ENCODE measurements at regions not wholly inside any gene's neighbourhood (a gene's known extent, or its start where the extent isn't known, plus 50 kb on each side); places are given as distances from the start of the nearest gene placed in this dataset.
A peak's percentile ranks its signal among the peaks of the same experiment; 100 is the strongest.

GRCh38 chr5:118033686-118034338, 954.5 kb downstream of the DTWD2 start:
- no peak overlapping the region for H3K27ac ChIP-seq
- TF ChIP-seq CTCF (IDR thresholded peaks at IDR 0.05), result no peak
- TF ChIP-seq ZFX (IDR thresholded peaks at IDR 0.05; ENCODE audit: borderline replicate concordance), result no peak

DNA sequence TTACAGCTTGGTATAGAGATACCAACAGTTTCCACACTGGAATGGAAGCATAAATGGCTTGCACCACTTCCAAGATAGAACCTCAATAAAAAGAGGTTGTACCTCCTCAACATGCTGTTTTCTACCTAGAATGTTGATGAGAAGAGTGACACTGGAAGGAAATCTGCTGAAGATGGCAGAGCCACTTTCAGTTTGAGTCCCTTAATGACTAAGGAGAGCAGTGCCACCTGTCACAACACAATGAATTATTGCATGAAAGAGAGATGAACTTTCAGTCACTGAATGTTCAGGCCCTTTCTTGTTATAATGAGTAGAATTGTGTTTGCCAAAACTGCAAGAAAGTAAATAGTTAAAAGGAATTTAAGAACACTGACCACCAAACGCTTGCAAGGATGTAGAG, 958.5 kb downstream of the DTWD2 start:
- TF ChIP-seq ZFX (IDR thresholded peaks at IDR 0.05; ENCODE audit: borderline replicate concordance) (no peak), CTCF (IDR thresholded peaks at IDR 0.05) (no peak)
- peak overlapping the region; percentile 31 for H3K27ac ChIP-seq

DNA sequence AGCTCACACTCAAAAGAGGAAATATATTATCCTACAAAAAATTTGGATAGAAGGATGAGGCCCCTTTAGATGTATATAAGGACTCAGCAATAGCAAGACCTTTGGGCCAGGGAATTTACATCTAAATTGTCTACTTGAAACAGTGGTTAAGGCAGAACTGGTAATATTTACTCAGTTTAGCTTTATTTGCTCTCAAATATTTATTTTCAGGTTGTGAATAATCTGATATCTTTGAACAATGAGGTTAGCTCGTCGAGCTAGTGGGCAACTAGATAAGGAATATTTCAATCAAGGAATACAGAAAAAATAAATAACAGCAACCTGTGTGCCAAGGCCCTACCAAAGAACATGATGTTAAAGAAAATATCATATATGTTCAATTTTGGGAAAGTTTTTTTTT, 966.3 kb downstream of the DTWD2 start:
- peak overlapping the region; percentile 46 for H3K27ac ChIP-seq
- TF ChIP-seq CTCF (IDR thresholded peaks at IDR 0.05), result no peak
- no peak for TF ChIP-seq ZFX (IDR thresholded peaks at IDR 0.05; ENCODE audit: borderline replicate concordance)

DNA sequence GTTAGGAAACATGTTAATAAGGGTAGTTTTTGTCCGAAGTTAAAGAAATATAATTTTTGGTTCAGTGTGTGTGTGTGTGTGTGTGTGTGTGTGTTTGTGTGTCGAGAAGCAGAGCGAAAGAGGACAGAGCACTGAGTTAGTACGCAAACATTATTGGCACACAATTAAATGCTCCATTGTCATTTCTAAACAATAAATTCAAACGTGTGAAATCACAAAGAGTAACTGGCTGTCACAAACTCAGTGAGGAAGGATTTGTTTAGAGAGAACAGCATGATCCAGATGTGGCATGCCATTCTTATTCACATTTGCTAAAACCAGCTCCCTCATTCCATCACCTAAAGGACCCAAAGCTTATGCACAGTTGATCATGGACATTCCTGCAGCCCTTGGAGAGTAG, 970.8 kb downstream of the DTWD2 start:
- H3K27ac ChIP-seq, result no peak overlapping the region
- TF ChIP-seq CTCF (IDR thresholded peaks at IDR 0.05), result no peak
- no peak for TF ChIP-seq ZFX (IDR thresholded peaks at IDR 0.05; ENCODE audit: borderline replicate concordance)

DNA sequence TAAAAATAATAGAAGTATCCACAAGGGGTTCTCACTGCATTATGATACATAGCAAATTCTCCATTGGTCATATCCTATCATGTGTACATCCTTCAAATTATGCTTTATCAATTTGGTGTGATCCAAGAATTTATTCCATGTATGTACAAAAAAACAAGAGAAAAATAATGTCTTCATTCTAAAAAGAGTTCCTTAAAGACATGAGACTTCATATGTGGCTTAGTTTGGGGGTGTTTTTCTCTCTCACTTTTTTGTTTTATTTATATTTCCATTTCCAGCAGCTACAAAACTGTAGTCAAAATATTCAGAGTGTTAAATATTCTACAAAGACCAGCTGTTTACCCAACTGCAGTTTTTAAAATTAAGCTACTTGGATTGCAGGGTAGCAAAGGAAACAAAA, 972.0 kb downstream of the DTWD2 start:
- H3K27ac ChIP-seq, result no peak overlapping the region
- TF ChIP-seq CTCF (IDR thresholded peaks at IDR 0.05) (no peak), ZFX (IDR thresholded peaks at IDR 0.05; ENCODE audit: borderline replicate concordance) (no peak)

DNA sequence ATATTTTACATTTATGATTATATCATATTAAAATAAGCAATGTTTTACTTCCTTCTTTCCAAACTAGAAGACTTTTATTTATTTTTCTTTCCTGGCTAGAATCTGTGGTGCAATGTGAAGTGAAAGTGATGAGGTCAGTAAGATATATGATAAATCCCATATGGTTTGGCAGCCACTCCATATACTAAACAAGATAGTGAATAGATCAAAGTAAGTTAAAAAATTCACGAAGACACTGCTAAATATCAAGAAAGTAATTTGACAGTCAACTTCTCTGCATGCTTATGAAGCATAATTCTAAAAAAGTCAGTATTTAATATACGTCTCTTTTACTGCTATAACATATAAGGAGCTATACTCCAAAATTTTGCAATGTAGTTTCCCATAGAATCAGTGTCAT, 972.8 kb downstream of the DTWD2 start:
- H3K27ac ChIP-seq, result no peak overlapping the region
- no peak for TF ChIP-seq ZFX (IDR thresholded peaks at IDR 0.05; ENCODE audit: borderline replicate concordance)
- no peak for TF ChIP-seq CTCF (IDR thresholded peaks at IDR 0.05)

- TF ChIP-seq ZFX (IDR thresholded peaks at IDR 0.05; ENCODE audit: borderline replicate concordance) (no peak), CTCF (IDR thresholded peaks at IDR 0.05) (no peak)
- H3K27ac ChIP-seq, result peak overlapping the region; percentile 47
These were observed 978.5 kb downstream of the DTWD2 start for GRCh38 chr5:118009741-118010297.

Data from 22Rv1 (cell line).